PC-3 (cell line): ENCODE measurements at regions not wholly inside any gene's neighbourhood (a gene's known extent, or its start where the extent isn't known, plus 50 kb on each side); places are given as distances from the start of the nearest gene placed in this dataset.

Source experiments
- CTCF ChIP-seq: fragments of 300-600 bp; sonication (generic); conservative IDR thresholded peaks from 2 replicates; pipeline ENCODE4 v1.5.1; 2017; ENCODE audit warnings: antibody characterized with exemption, low read depth, mild to moderate bottlenecking, low read length
- EZH2 ChIP-seq: fragments of 300-600 bp; sonication (generic); IDR thresholded peaks from one replicate; pipeline ENCODE4 v1.6.1; 2017; ENCODE audit warnings: antibody characterized with exemption, mild to moderate bottlenecking, low read length; ENCODE audit not compliant: unreplicated experiment
- EZH2phosphoT487 ChIP-seq: fragments of 300-600 bp; sonication (generic); IDR thresholded peaks from 2 replicates; pipeline ENCODE4 v1.6.1; 2018; ENCODE audit warnings: mild to moderate bottlenecking, antibody characterized with exemption, low read length, borderline replicate concordance

GRCh38 chr3:102026656-102027055 is 177.3 kb downstream of the NFKBIZ start:
- TF ChIP-seq CTCF = no peak
- TF ChIP-seq EZH2 = no peak
- no peak for TF ChIP-seq EZH2phosphoT487
